H9 (cell line): ENCODE measurements at regions not wholly inside any gene's neighbourhood (a gene's known extent, or its start where the extent isn't known, plus 50 kb on each side); places are given as distances from the start of the nearest gene placed in this dataset.

Experiments used
- DNase-seq: peaks from one replicate; pipeline ENCODE4 v3.0.0-alpha.2; 2017
- H2AFZ ChIP-seq: one replicate; pipeline ENCODE4 v1.6.1; 2013; ENCODE audit warnings: mild to moderate bottlenecking, low read length, control low read depth, moderate library complexity
- H2AK5ac ChIP-seq: 2 replicates; pipeline ENCODE4 v1.6.1; 2013; ENCODE audit warnings: low read length, control low read depth, mixed read lengths; ENCODE audit not compliant: insufficient read length
- H2BK120ac ChIP-seq: one replicate; pipeline ENCODE4 v1.6.1; 2013; ENCODE audit warnings: low read depth, mild to moderate bottlenecking, low read length, control low read depth, inconsistent platforms; ENCODE audit not compliant: poor library complexity, severe bottlenecking
- H2BK12ac ChIP-seq: 2 replicates; pipeline ENCODE4 v1.6.1; 2013; ENCODE audit warnings: low read length, control low read depth, mixed read lengths, low read depth; ENCODE audit not compliant: insufficient read length
- H2BK15ac ChIP-seq: 2 replicates; pipeline ENCODE4 v1.6.1; 2013; ENCODE audit warnings: low read depth, low read length, control low read depth
- H2BK20ac ChIP-seq: one replicate; pipeline ENCODE4 v1.6.1; 2013; ENCODE audit warnings: low read depth, mild to moderate bottlenecking, low read length, control low read depth, inconsistent platforms; ENCODE audit not compliant: poor library complexity, severe bottlenecking
- H2BK5ac ChIP-seq: 2 replicates; pipeline ENCODE4 v1.6.1; 2013; ENCODE audit warnings: low read length, control low read depth, mixed read lengths; ENCODE audit not compliant: insufficient read length
- H3K14ac ChIP-seq: 2 replicates; pipeline ENCODE4 v1.6.1; 2013; ENCODE audit warnings: low read length, control low read depth; ENCODE audit not compliant: insufficient read depth
- H3K18ac ChIP-seq: 2 replicates; pipeline ENCODE4 v1.6.1; 2013; ENCODE audit warnings: low read depth, mild to moderate bottlenecking, mixed read lengths, low read length, control low read depth; ENCODE audit not compliant: insufficient read length
- H3K23ac ChIP-seq: 2 replicates; pipeline ENCODE4 v1.6.1; 2013; ENCODE audit warnings: low read length, control low read depth, mixed read lengths, low read depth; ENCODE audit not compliant: insufficient read length
- H3K23me2 ChIP-seq: 2 replicates; pipeline ENCODE4 v1.6.1; 2013; ENCODE audit warnings: low read depth, mild to moderate bottlenecking, mixed read lengths, low read length, control low read depth; ENCODE audit not compliant: insufficient read length, poor library complexity, severe bottlenecking
- H3K27ac ChIP-seq: 2 replicates; pipeline ENCODE4 v1.5.1; 2013; ENCODE audit warnings: low read length, control low read depth, mixed read lengths, low read depth; ENCODE audit not compliant: insufficient read length
- H3K27me3 ChIP-seq: 2 replicates; pipeline ENCODE4 v1.6.1; 2013; ENCODE audit warnings: low read length, control low read depth, inconsistent platforms; ENCODE audit not compliant: insufficient read depth
- H3K4ac ChIP-seq: 2 replicates; pipeline ENCODE4 v1.6.1; 2013; ENCODE audit warnings: low read depth, mild to moderate bottlenecking, control low read depth, inconsistent platforms, low read length, moderate library complexity
- H3K4me1 ChIP-seq: 2 replicates; pipeline ENCODE4 v1.6.1; 2013; ENCODE audit warnings: low read length, control low read depth, inconsistent platforms; ENCODE audit not compliant: insufficient read depth
- H3K4me2 ChIP-seq: 2 replicates; pipeline ENCODE4 v1.6.1; 2013; ENCODE audit warnings: low read length, control low read depth, mixed read lengths; ENCODE audit not compliant: insufficient read length, insufficient read depth
- H3K56ac ChIP-seq: 2 replicates; pipeline ENCODE4 v1.6.1; 2013; ENCODE audit warnings: low read depth, mild to moderate bottlenecking, mixed read lengths, low read length, control low read depth; ENCODE audit not compliant: insufficient read length
- H3K79me1 ChIP-seq: 2 replicates; pipeline ENCODE4 v1.6.1; 2013; ENCODE audit warnings: low read depth, mild to moderate bottlenecking, moderate library complexity, low read length, control low read depth, inconsistent platforms; ENCODE audit not compliant: insufficient read depth, poor library complexity, severe bottlenecking
- H3K79me2 ChIP-seq: 2 replicates; pipeline ENCODE4 v1.6.1; 2013; ENCODE audit warnings: low read length, control low read depth, inconsistent platforms; ENCODE audit not compliant: insufficient read depth
- H3K9ac ChIP-seq: 2 replicates; pipeline ENCODE4 v1.6.1; 2013; ENCODE audit warnings: low read length, control low read depth, mixed read lengths; ENCODE audit not compliant: insufficient read length; ENCODE audit errors: extremely low read depth
- H3K9me3 ChIP-seq: one replicate; pipeline ENCODE4 v1.6.1; 2013; ENCODE audit warnings: low read depth, low read length, inconsistent platforms; ENCODE audit not compliant: control insufficient read depth
- H3T11ph ChIP-seq: one replicate; pipeline ENCODE4 v1.6.1; 2013; ENCODE audit warnings: mild to moderate bottlenecking, low read length, control low read depth, inconsistent platforms
- H4K20me1 ChIP-seq: one replicate; pipeline ENCODE4 v1.6.1; 2013; ENCODE audit not compliant: control insufficient read depth, insufficient read length, insufficient read depth
- H4K5ac ChIP-seq: 2 replicates; pipeline ENCODE4 v1.6.1; 2013; ENCODE audit warnings: low read depth, mild to moderate bottlenecking, mixed read lengths, low read length, control low read depth; ENCODE audit not compliant: insufficient read length
- H4K8ac ChIP-seq: replicated peaks from 2 replicates; pipeline ENCODE4 v1.6.1; 2013; ENCODE audit warnings: low read length, control low read depth, mixed read lengths, low read depth; ENCODE audit not compliant: insufficient read length
- H4K91ac ChIP-seq: 2 replicates; pipeline ENCODE4 v1.6.1; 2013; ENCODE audit warnings: low read depth, mild to moderate bottlenecking, moderate library complexity, mixed read lengths, low read length, control low read depth; ENCODE audit not compliant: insufficient read length
- H3K27ac Mint-ChIP-seq, 3 experiments: 2 replicates in 2 of 3; 3 replicates in 1 of 3; pipeline ENCODE4 v1.8.0; 2020 to 2021; ENCODE audit warnings: mixed read lengths in 3 of 3, mild to moderate bottlenecking in 1 of 3, moderate library complexity in 1 of 3
- H3K27me3 Mint-ChIP-seq: 2 replicates; pipeline ENCODE4 v1.8.0; 2021; ENCODE audit warnings: low read depth, mild to moderate bottlenecking, moderate library complexity, mixed read lengths
- H3K36me3 Mint-ChIP-seq, 3 experiments: 2 replicates in 2 of 3; 3 replicates in 1 of 3; pipeline ENCODE4 v1.8.0; 2020 to 2021; ENCODE audit warnings: low read depth in 3 of 3, mixed read lengths in 3 of 3; ENCODE audit not compliant: insufficient read depth in 1 of 3
- H3K4me1 Mint-ChIP-seq, 2 experiments: 2 replicates each; pipeline ENCODE4 v1.8.0; 2020; ENCODE audit warnings: mixed read lengths in 2 of 2
- H3K4me3 Mint-ChIP-seq, 2 experiments: 2 replicates in 1 of 2; 3 replicates in 1 of 2; pipeline ENCODE4 v1.8.0; 2020 to 2021; ENCODE audit warnings: mild to moderate bottlenecking in 2 of 2, mixed read lengths in 2 of 2, moderate library complexity in 1 of 2
- H3K9me3 Mint-ChIP-seq, 2 experiments: 2 replicates in 1 of 2; 3 replicates in 1 of 2; pipeline ENCODE4 v1.8.0; 2020; ENCODE audit warnings: mild to moderate bottlenecking in 2 of 2, mixed read lengths in 2 of 2, moderate library complexity in 1 of 2
- CTCF ChIP-seq: fragments of 200-600 bp; sonication (generic); conservative IDR thresholded peaks from 3 replicates; pipeline ENCODE4 v1.8.0; 2021; ENCODE audit warnings: antibody characterized with exemption, mild to moderate bottlenecking
- WGBS: extraction: QIAGEN DNeasy Blood & Tissue Kit; methylation state at CpG from one replicate; pipeline ENCODE4 v1.1.7; 2013; ENCODE audit warnings: missing lambda C conversion rate, low lambda C conversion rate, mixed read lengths; ENCODE audit not compliant: insufficient read length; ENCODE audit errors: extremely low coverage; 5-methylcytosine and 5-hydroxymethylcytosine counted together

GRCh38 chr12:42010257-42010656, 134.4 kb downstream of the GXYLT1 start:
- Histone ChIP-seq H3K79me2 (no peaks in the 10 kb centered on the region), H3K56ac (no peak overlapping the region), H3T11ph (no peak overlapping the region), H3K4ac (no peak overlapping the region), H3K23ac (no peak overlapping the region), H2AFZ (no peak overlapping the region), H3K14ac (no peak overlapping the region), H3K27ac (no peak overlapping the region), H3K9me3 (no peaks in the 10 kb centered on the region), H4K5ac (no peak overlapping the region), H3K23me2 (no peaks in the 10 kb centered on the region), H2BK12ac (no peak overlapping the region), H3K27me3 (no peaks in the 10 kb centered on the region), H3K9ac (no peak overlapping the region), H2BK20ac (no peak overlapping the region), H2AK5ac (no peak overlapping the region), H2BK5ac (no peak overlapping the region), H4K20me1 (no peaks in the 10 kb centered on the region), H4K8ac (no peak overlapping the region), H2BK120ac (no peak overlapping the region), H3K4me1 (no peaks in the 10 kb centered on the region), H3K18ac (no peak overlapping the region), H4K91ac (no peak overlapping the region), H3K79me1 (no peaks in the 10 kb centered on the region), H2BK15ac (no peak overlapping the region), H3K4me2 (no peak overlapping the region)
- H3K4me1 Mint-ChIP-seq, result peaks cover 4 to 6% of the 10 kb centered on the region in 2 experiments
- no peak overlapping the region for H3K4me3 Mint-ChIP-seq
- H3K9me3 Mint-ChIP-seq, result no peaks in the 10 kb centered on the region
- no peaks in the 10 kb centered on the region for H3K36me3 Mint-ChIP-seq
- no CpG with 5 or more reads among the region's 1 CpG for WGBS
- no peaks in the 10 kb centered on the region for H3K27me3 Mint-ChIP-seq
- no peak for DNase-seq
- TF ChIP-seq CTCF, result no peak
- no peak overlapping the region for H3K27ac Mint-ChIP-seq
